ENCODE measurements at regions not wholly inside any gene's neighbourhood (a gene's known extent, or its start where the extent isn't known, plus 50 kb on each side); places are given as distances from the start of the nearest gene placed in this dataset.

- TF ChIP-seq REST (IDR thresholded peaks at IDR 0.05): no peak
- TF ChIP-seq MAFK (IDR thresholded peaks at IDR 0.05; ENCODE audit: partially characterized antibody): no peak
- no peak for TF ChIP-seq GATA3 (IDR thresholded peaks at IDR 0.05; ENCODE audit: borderline replicate concordance)
- no peak for TF ChIP-seq ZFP36 (IDR thresholded peaks at IDR 0.05; ENCODE audit: borderline replicate concordance, partially characterized antibody)
- TF ChIP-seq NPAS2 (CRISPR knock-in tag; IDR thresholded peaks at IDR 0.05; ENCODE audit: borderline replicate concordance): no peak
- no peak for TF ChIP-seq PBX3 (IDR thresholded peaks at IDR 0.05)
- no peak for TF ChIP-seq FOSL2 (IDR thresholded peaks at IDR 0.05)
- no peak for TF ChIP-seq FOSL2 (CRISPR knock-in tag; IDR thresholded peaks at IDR 0.05)
These were observed 385.4 kb downstream of the ZIC1 start (continued) for GRCh38 chr3:147794596-147794995.

GRCh38 chr3:147795418-147795817 is 386.3 kb downstream of the ZIC1 start:
- FAIRE-seq (no peak), DNase-seq (ENCODE audit: low read depth in 1 of 2, low spot score in 1 of 2) (no peak), ATAC-seq (no peak)
- 2% methylated on average over 1 of the region's 1 CpG for WGBS (ENCODE audit: missing lambda C conversion rate)
- no peaks in the 10 kb centered on the region for H3K4me1 ChIP-seq
- no peak overlapping the region for H3K4me3 ChIP-seq
- H3K27ac ChIP-seq: no peak overlapping the region
- CTCF ChIA-PET: no interaction called here
- H3K9me3 ChIP-seq: no peaks in the 10 kb centered on the region
- no peak overlapping the region for H3K4me2 ChIP-seq
- POLR2A ChIA-PET: no interaction called here
- no peak for TF ChIP-seq CEBPB (IDR thresholded peaks at IDR 0.05)
- TF ChIP-seq HMGXB4 (CRISPR knock-in tag; IDR thresholded peaks at IDR 0.05; ENCODE audit: borderline replicate concordance): no peak
- TF ChIP-seq CTCF (IDR thresholded peaks at IDR 0.05): no peak
- no peak for TF ChIP-seq FOSB (CRISPR knock-in tag; IDR thresholded peaks at IDR 0.05)
- TF ChIP-seq SMC3 (IDR thresholded peaks at IDR 0.05): no peak
- TF ChIP-seq CHD4 (IDR thresholded peaks at IDR 0.05; ENCODE audit: borderline replicate concordance): no peak
- TF ChIP-seq RFX5 (IDR thresholded peaks at IDR 0.05): no peak
- TF ChIP-seq HES2 (IDR thresholded peaks at IDR 0.05): no peak

- CTCF ChIA-PET: no interaction called here
- ATAC-seq (no peak), FAIRE-seq (no peak), DNase-seq (ENCODE audit: low read depth in 1 of 2, low spot score in 1 of 2) (no peak)
- TF ChIP-seq HOXB5 (CRISPR knock-in tag; IDR thresholded peaks at IDR 0.05) (no peak), SMC3 (IDR thresholded peaks at IDR 0.05) (no peak), USF2 (IDR thresholded peaks at IDR 0.05) (no peak), MAZ (IDR thresholded peaks at IDR 0.05; ENCODE audit: borderline replicate concordance, low read depth, low read length) (no peak), E2F6 (IDR thresholded peaks at IDR 0.05; ENCODE audit: borderline replicate concordance, low read depth) (no peak), ESRRA (IDR thresholded peaks at IDR 0.05; ENCODE audit: borderline replicate concordance, low read length) (no peak)
- no peak overlapping the region for H3K4me2 ChIP-seq
- no peaks in the 10 kb centered on the region for H3K9me3 ChIP-seq
- no peak overlapping the region for H3K4me3 ChIP-seq
- no peaks in the 10 kb centered on the region for H3K4me1 ChIP-seq
- no peak overlapping the region for H3K27ac ChIP-seq
- POLR2A ChIA-PET: no interaction called here
These were observed 387.9 kb downstream of the ZIC1 start for GRCh38 chr3:147797095-147797494.
